AG04450 (cell line): ENCODE measurements at regions not wholly inside any gene's neighbourhood (a gene's known extent, or its start where the extent isn't known, plus 50 kb on each side); places are given as distances from the start of the nearest gene placed in this dataset.

Source experiments
- CTCF ChIA-PET: fragments of 300-600, 350-600 bp; formaldehyde crosslinking; extraction: SDS; loops from one replicate; lab custom pipeline; 2022; ENCODE audit warnings: antibody characterized with exemption, inconsistent platforms; lab: Charles Lee
- POLR2A ChIA-PET: fragments of 350-600 bp; formaldehyde crosslinking; extraction: SDS; loops from one replicate; lab custom pipeline; 2021; ENCODE audit warnings: antibody characterized with exemption, inconsistent platforms; lab: Yijun Ruan, JAX
- DNase-seq: peaks from one replicate; pipeline ENCODE4 v3.0.0-alpha.2; 2011; ENCODE audit warnings: low read depth, low spot score
- H3K27ac ChIP-seq: one replicate; pipeline ENCODE4 v1.5.1; 2012; ENCODE audit warnings: low read depth, low read length, control low read depth
- H3K27me3 ChIP-seq: one replicate; pipeline ENCODE4 v1.6.0; 2012; ENCODE audit warnings: low read length; ENCODE audit not compliant: control insufficient read depth, insufficient read depth
- H3K4me3 ChIP-seq: 2 replicates; pipeline ENCODE4 v1.5.1; 2011; ENCODE audit warnings: mild to moderate bottlenecking, low read depth, low read length, control low read depth
- H3K9me3 ChIP-seq: 2 replicates; pipeline ENCODE4 v1.5.1; 2012; ENCODE audit warnings: low read length; ENCODE audit not compliant: control insufficient read depth, insufficient read depth
- TF ChIP-seq, protein P1 (sequence below): IDR thresholded peaks from 2 replicates; pipeline ENCODE4 v1.5.1; 2011; ENCODE audit warnings: low read depth, low read length, control low read depth, inconsistent platforms

DNA sequence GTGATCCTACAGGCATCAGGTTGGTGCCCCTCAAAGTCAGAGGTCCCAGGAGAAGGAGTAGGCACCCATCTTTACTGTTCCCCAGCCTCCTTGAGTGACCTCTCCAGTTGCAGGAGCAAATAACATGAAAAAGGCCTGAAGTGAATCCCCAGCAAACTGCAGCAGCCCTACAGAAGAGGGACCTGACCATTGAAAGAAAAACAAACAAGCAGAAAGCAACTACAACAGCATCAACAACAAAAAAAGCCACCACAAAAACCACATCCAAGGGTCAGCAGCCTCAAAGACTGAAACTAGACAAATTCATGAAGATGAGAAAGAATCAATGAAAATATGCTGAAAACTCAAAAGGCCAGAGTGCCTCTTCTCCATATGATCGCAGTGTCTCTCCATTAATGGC lies 128.7 kb downstream of the ANKRD50 start:
- CTCF ChIA-PET = no interaction called here
- no peak for DNase-seq
- TF ChIP-seq, protein P1, sequence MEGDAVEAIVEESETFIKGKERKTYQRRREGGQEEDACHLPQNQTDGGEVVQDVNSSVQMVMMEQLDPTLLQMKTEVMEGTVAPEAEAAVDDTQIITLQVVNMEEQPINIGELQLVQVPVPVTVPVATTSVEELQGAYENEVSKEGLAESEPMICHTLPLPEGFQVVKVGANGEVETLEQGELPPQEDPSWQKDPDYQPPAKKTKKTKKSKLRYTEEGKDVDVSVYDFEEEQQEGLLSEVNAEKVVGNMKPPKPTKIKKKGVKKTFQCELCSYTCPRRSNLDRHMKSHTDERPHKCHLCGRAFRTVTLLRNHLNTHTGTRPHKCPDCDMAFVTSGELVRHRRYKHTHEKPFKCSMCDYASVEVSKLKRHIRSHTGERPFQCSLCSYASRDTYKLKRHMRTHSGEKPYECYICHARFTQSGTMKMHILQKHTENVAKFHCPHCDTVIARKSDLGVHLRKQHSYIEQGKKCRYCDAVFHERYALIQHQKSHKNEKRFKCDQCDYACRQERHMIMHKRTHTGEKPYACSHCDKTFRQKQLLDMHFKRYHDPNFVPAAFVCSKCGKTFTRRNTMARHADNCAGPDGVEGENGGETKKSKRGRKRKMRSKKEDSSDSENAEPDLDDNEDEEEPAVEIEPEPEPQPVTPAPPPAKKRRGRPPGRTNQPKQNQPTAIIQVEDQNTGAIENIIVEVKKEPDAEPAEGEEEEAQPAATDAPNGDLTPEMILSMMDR = no peak
- POLR2A ChIA-PET = no interaction called here
- Histone ChIP-seq H3K27me3 (no peaks in the 10 kb centered on the region), H3K9me3 (peaks cover 6% of the 10 kb centered on the region; the same call in 1 of the 2 replicates), H3K27ac (no peak overlapping the region), H3K4me3 (no peak overlapping the region)

- H3K27ac ChIP-seq = no peak overlapping the region
- ChIA-PET CTCF (no interaction called here), POLR2A (no interaction called here)
- H3K4me3 ChIP-seq = no peak overlapping the region
- no peaks in the 10 kb centered on the region for H3K27me3 ChIP-seq
- TF ChIP-seq, protein P1 = no peak
- DNase-seq = no peak
- H3K9me3 ChIP-seq = no peaks in the 10 kb centered on the region
Observed at GRCh38 chr4:124589786-124590185, 122.7 kb downstream of the ANKRD50 start.

GRCh38 chr4:124590480-124590879 lies 122.1 kb downstream of the ANKRD50 start:
- ChIA-PET POLR2A (no interaction called here), CTCF (no interaction called here)
- no peak overlapping the region for H3K4me3 ChIP-seq
- TF ChIP-seq, protein P1 = no peak
- no peaks in the 10 kb centered on the region for H3K27me3 ChIP-seq
- no peak overlapping the region for H3K27ac ChIP-seq
- no peaks in the 10 kb centered on the region for H3K9me3 ChIP-seq
- no peak for DNase-seq

- POLR2A ChIA-PET = no interaction called here
- no peaks in the 10 kb centered on the region for H3K27me3 ChIP-seq
- no peaks in the 10 kb centered on the region for H3K9me3 ChIP-seq
- TF ChIP-seq, protein P1 = no peak
- CTCF ChIA-PET = no interaction called here
- DNase-seq = no peak
- no peak overlapping the region for H3K27ac ChIP-seq
- H3K4me3 ChIP-seq = no peak overlapping the region
Observed at GRCh38 chr4:124591637-124592036, 120.9 kb downstream of the ANKRD50 start.

DNA sequence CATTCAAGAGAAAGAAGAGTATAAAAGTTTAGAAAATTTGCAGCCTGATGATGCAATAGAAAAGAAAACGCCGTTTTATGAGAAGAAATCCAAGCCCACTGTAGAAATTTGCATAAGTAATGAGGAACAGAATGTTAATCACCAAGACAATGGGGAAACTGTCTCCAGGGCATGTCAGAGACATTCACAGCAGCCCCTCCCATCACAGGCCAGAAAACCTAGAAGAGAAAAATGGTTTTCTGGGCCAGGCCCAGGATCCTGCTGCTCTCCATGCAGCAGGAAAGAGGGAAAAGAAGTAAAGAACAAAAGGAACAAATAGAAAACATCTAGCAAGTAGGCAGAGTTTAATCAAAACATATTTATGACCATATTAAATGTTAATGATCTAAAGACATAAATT lies 119.0 kb downstream of the ANKRD50 start:
- CTCF ChIA-PET = no interaction called here
- Histone ChIP-seq H3K4me3 (no peak overlapping the region), H3K27ac (no peak overlapping the region), H3K27me3 (no peaks in the 10 kb centered on the region), H3K9me3 (no peaks in the 10 kb centered on the region)
- POLR2A ChIA-PET = no interaction called here
- DNase-seq = no peak
- TF ChIP-seq, protein P1 = no peak
